IPS-18c (cell line): ENCODE measurements at regions not wholly inside any gene's neighbourhood (a gene's known extent, or its start where the extent isn't known, plus 50 kb on each side); places are given as distances from the start of the nearest gene placed in this dataset.
"Not testable (repeated sequence)": the region's sequence is repeated elsewhere in the genome, so short reads cannot be mapped to it uniquely, and the experiment has no call there.

Experiments used
- H3K4me3 ChIP-seq: 2 replicates; pipeline ENCODE4 v1.7.0; 2013; ENCODE audit warnings: low read depth, mild to moderate bottlenecking, low read length, moderate library complexity; ENCODE audit not compliant: insufficient read depth
- H3K9me3 ChIP-seq: one replicate; pipeline ENCODE4 v1.6.1; 2013; ENCODE audit warnings: mild to moderate bottlenecking, low read length, moderate library complexity; ENCODE audit not compliant: control insufficient read depth, insufficient read depth

DNA sequence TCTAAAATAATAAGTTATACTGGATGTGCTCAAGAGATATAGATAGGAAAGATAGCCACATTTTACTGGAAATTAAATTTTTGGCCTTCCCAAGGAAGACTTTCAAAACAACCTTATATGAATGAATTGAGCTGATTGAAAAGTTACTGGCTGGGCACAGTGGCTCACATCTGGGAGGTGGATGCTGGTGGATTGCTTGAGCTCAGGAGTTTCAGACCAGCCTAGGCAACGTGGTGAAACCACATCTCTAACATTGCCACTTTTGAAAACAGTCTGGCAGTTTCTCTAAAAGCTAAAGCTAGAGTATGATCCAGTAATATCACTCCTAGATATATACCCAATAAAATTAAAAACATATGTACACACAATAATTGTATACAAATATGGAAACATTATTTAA, 231.4 kb upstream of the POU1F1 start:
- no peak overlapping the region for H3K4me3 ChIP-seq
- no peaks in the 10 kb centered on the region for H3K9me3 ChIP-seq

- Histone ChIP-seq H3K9me3 (no peaks in the 10 kb centered on the region), H3K4me3 (no peak overlapping the region)
Measured at GRCh38 chr3:87503900-87504498, 227.6 kb upstream of the POU1F1 start.

- no peak overlapping the region for H3K4me3 ChIP-seq
- H3K9me3 ChIP-seq, result no peaks in the 10 kb centered on the region
Measured at GRCh38 chr3:87501076-87501475, 224.7 kb upstream of the POU1F1 start.

DNA sequence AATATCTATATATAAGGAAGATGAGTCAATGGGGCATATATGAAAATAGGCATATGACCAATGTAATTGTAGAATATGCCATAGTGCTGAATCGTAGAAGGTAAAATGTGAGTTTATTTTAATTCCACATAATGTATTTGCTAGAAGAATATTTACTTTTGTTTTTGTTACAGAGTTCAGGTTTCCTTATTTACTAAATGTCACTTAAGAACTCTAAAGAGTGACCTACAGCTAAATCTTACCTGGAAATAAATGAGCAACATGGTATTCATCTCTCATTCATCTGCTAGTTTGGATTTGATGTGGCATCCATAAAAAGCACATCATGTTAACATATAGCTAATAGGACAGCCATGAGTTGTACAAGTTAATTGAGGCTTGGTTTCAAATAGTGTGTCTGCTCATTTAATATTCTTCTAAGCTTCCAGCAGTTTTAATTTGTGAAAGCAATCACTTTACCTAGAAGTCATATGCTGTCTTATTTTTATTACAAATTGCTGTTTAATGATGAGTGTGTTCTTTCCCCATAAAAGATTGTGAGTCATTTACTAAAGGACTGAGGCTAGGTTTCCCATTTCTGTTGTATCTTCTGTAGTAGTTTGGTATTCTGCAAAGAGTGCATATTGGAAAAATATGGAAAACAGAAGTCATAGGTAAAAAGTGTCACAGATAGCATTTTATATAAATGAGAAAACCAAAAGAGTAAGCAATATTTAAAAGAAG, 222.1 kb upstream of the POU1F1 start:
- Histone ChIP-seq H3K4me3 (no peak overlapping the region), H3K9me3 (no peaks in the 10 kb centered on the region)

GRCh38 chr3:87495938-87496337, 219.6 kb upstream of the POU1F1 start:
- Histone ChIP-seq H3K9me3 (no peaks in the 10 kb centered on the region), H3K4me3 (no peak overlapping the region)

DNA sequence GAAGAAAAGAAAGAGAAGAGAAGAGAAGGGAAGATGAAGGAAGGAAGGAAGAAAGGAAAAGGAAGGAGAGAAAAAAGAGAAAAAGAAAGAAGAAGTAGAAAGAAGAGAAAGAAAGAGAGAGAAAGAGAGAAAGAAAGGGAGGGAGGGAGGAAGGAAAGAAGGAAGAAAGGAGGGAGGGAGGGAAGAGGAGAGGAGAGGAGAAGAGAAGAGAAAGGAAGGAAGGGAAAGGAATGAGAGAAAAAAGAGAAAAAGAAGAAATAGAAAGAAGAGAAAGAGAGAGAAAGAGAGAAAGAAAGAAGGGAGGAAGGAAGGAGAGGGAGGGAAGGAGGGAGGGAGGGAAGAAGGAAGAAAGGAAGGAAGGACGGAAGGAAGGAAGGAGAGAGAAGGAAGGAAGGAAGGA, 217.9 kb upstream of the POU1F1 start:
- H3K4me3 ChIP-seq, result no peak overlapping the region
- no peaks in the 10 kb centered on the region for H3K9me3 ChIP-seq

GRCh38 chr3:87491843-87492242, 215.5 kb upstream of the POU1F1 start:
- no peaks in the 10 kb centered on the region for H3K9me3 ChIP-seq
- H3K4me3 ChIP-seq, result no peak overlapping the region

GRCh38 chr3:87489892-87490291, 213.5 kb upstream of the POU1F1 start:
- no peak overlapping the region for H3K4me3 ChIP-seq
- no peaks in the 10 kb centered on the region for H3K9me3 ChIP-seq

DNA sequence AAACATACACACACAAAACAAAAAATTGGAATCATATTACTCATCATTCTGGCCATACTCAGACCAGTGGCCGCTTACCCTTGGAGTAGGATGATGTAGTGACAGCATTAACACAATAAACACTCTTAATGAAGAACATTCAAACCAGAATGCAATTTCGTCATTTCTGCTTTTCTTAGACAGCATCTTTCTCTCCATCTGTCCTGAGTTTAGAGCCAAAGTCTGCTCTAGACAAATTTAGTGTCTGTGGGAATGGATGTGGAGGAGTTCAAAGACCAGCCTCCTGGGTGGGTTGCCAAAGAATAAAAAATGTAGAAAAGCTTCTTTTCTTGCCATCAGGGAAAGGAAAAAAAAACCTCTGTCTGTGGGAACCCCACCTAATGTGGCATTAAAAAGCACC, 212.4 kb upstream of the POU1F1 start:
- Histone ChIP-seq H3K4me3 (no peak overlapping the region), H3K9me3 (no peaks in the 10 kb centered on the region)

DNA sequence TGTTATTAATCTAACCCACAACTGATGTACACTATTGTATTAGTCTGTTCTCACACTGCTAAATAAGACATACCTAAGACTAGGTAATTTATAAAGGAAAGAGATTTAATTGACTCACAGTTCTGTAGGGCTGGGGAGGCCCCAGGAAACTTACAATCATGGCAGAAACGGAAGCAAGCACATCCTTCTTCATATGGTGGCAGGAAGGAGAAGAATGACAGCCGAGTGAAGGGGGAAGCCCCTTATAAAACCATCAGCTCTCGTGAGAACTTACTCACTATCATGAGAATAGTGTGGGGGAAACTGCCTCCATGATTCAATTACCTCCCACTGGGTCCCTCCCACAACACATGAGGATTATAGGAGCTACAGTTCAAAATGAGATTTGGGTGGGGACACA, 210.3 kb upstream of the POU1F1 start:
- not testable (repeated sequence) for H3K4me3 ChIP-seq, H3K9me3 ChIP-seq

DNA sequence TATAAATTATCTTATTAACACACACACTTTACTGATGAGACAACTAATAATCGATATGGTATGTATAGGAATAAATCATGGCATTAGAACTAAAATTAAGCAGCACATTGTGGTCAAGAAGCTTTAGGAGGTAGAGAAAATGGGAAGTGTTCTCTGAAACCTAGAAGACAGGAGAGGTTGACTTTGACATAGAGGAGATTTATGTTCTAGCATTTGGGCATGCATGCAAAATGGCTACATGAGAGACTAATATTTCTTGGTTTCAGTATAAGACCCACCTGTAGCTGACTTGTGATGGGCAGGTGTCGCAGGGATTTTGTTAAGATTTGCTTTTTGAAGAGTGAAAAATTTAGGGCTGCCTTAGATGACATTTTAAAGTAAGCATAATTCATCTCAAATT, 209.7 kb upstream of the POU1F1 start:
- H3K4me3 ChIP-seq, result no peak overlapping the region
- no peaks in the 10 kb centered on the region for H3K9me3 ChIP-seq

GRCh38 chr3:87478716-87479115, 202.3 kb upstream of the POU1F1 start:
- peaks cover 4% of the 10 kb centered on the region for H3K9me3 ChIP-seq
- no peak overlapping the region for H3K4me3 ChIP-seq

GRCh38 chr3:87473944-87474343, 197.6 kb upstream of the POU1F1 start:
- peaks cover 2% of the 10 kb centered on the region for H3K9me3 ChIP-seq
- H3K4me3 ChIP-seq, result no peak overlapping the region

GRCh38 chr3:87468938-87469337, 192.6 kb upstream of the POU1F1 start:
- H3K4me3 ChIP-seq, result no peak overlapping the region
- H3K9me3 ChIP-seq, result no peaks in the 10 kb centered on the region

GRCh38 chr3:87468235-87468634, 191.9 kb upstream of the POU1F1 start:
- no peaks in the 10 kb centered on the region for H3K9me3 ChIP-seq
- no peak overlapping the region for H3K4me3 ChIP-seq

- Histone ChIP-seq H3K9me3 (no peaks in the 10 kb centered on the region), H3K4me3 (no peak overlapping the region)
Measured at GRCh38 chr3:87462228-87462627, 185.8 kb upstream of the POU1F1 start.

DNA sequence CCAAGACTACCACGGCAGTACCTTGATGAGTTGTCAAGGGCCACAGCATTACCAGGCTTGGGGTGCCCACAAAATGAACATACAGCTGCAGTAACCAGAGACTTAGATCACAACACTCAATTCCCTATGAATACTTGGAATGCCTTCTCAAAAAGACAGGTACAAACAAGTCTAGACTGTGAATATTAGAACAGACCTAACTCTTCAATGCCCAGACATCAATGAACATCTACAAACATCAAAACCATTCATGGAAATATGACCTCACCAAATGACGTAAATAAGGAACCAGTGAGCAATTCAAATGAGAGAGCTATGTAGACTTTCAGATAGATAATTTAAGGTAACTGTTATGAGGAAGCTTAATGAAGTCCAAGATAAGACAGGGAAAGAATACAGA, 185.1 kb upstream of the POU1F1 start:
- H3K4me3 ChIP-seq, result no peak overlapping the region
- H3K9me3 ChIP-seq, result no peaks in the 10 kb centered on the region

DNA sequence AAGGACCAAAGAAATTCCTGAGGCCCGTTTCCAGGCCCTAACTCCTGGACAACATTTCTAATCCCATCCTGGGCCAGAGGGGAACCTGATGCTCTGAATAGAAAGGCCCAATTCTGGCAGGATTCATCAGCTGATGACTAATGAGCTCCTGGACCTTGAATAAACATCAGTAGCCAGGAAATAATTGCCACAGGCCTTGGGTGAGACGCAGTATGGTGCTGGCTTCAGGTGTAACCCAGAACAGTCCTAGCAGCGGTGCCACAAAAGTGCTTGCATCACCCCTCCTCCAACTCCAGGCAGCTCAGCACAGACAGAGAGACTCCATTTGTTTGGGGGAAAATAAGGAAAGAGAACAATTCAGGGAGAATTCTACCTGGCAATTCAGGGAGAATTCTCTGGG, 184.7 kb upstream of the POU1F1 start:
- Histone ChIP-seq H3K4me3 (no peak overlapping the region), H3K9me3 (no peaks in the 10 kb centered on the region)

DNA sequence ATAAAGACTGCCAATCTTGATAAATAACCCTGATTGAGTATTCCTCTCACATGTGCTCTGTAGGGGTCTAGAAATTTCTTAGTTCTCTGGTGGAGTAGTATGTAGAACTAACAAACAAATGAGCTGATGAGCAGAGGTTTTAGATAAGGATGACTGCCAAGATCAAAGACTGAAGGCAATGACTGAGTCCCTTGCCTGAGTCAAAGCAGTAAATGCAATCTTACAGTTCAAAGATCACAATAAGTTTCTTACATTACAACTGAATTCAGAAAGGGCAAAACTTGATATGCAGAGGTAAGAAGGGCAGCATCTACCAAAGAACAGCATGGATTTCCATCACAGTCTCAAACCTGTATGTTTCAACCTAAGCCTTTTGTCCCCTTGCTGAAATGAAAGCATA, 172.2 kb upstream of the POU1F1 start:
- H3K4me3 ChIP-seq, result no peak overlapping the region
- H3K9me3 ChIP-seq, result no peaks in the 10 kb centered on the region
